ENCODE measurements at regions not wholly inside any gene's neighbourhood (a gene's known extent, or its start where the extent isn't known, plus 50 kb on each side); places are given as distances from the start of the nearest gene placed in this dataset.

DNA sequence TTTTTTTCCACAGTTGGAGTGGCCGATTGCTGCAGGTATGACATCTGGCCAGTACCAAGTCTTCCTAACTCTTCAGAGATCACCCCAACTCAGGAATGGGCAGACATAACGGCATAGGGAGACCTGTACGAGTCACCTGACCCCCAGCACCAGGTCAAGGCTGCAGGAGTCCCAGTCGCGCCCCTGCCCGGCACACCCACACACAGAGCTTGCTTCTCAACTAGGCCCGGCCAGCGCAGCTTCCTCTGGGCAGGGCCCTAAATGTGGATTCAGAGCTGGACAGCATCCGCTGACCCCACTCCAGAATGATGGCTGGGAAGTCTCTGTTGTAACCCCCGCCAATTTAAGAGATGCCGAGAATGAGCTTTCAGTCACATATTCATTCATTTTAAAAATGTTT, 58.8 kb upstream of the CLDN14 start:
- TF ChIP-seq, protein P1, sequence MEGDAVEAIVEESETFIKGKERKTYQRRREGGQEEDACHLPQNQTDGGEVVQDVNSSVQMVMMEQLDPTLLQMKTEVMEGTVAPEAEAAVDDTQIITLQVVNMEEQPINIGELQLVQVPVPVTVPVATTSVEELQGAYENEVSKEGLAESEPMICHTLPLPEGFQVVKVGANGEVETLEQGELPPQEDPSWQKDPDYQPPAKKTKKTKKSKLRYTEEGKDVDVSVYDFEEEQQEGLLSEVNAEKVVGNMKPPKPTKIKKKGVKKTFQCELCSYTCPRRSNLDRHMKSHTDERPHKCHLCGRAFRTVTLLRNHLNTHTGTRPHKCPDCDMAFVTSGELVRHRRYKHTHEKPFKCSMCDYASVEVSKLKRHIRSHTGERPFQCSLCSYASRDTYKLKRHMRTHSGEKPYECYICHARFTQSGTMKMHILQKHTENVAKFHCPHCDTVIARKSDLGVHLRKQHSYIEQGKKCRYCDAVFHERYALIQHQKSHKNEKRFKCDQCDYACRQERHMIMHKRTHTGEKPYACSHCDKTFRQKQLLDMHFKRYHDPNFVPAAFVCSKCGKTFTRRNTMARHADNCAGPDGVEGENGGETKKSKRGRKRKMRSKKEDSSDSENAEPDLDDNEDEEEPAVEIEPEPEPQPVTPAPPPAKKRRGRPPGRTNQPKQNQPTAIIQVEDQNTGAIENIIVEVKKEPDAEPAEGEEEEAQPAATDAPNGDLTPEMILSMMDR (IDR thresholded peaks at IDR 0.05), result no peak
- no peak for TF ChIP-seq POLR2A (IDR thresholded peaks at IDR 0.05)

Measured in body of pancreas (tissue), 4 donors.